Keratinocyte (primary cell): ENCODE measurements at regions not wholly inside any gene's neighbourhood (a gene's known extent, or its start where the extent isn't known, plus 50 kb on each side); places are given as distances from the start of the nearest gene placed in this dataset.

Experiments
- DNase-seq: peaks from one replicate; pipeline ENCODE4 v3.0.0-alpha.2; 2011; ENCODE audit warnings: low read depth, missing footprints, low spot score
- FAIRE-seq: peaks from 2 replicates; lab custom pipeline; 2011; peaks lifted over from hg19 to GRCh38; lab: Jason Lieb, UNC
- H2AFZ ChIP-seq: 2 replicates; pipeline ENCODE4 v1.6.0; 2012; ENCODE audit warnings: low read length, control low read depth, inconsistent platforms; ENCODE audit not compliant: control insufficient read depth
- H3K27ac ChIP-seq: 2 replicates; pipeline ENCODE4 v1.5.1; 2011; ENCODE audit warnings: low read length; ENCODE audit not compliant: control insufficient read depth, insufficient read depth
- H3K27me3 ChIP-seq: 3 replicates; pipeline ENCODE4 v1.6.0; 2011; ENCODE audit warnings: low read length; ENCODE audit not compliant: control insufficient read depth, insufficient read depth; ENCODE audit errors: extremely low read depth
- H3K36me3 ChIP-seq, 2 experiments: 2 replicates in 1 of 2; 3 replicates in 1 of 2; pipeline ENCODE4 v1.5.1; 2011; ENCODE audit warnings: low read length in 2 of 2, mild to moderate bottlenecking in 1 of 2; ENCODE audit not compliant: control insufficient read depth in 2 of 2, insufficient read depth in 2 of 2; ENCODE audit errors: extremely low read depth in 1 of 2
- H3K4me1 ChIP-seq: 3 replicates; pipeline ENCODE4 v1.5.1; 2011; ENCODE audit warnings: low read length; ENCODE audit not compliant: control insufficient read depth, insufficient read depth; ENCODE audit errors: extremely low read depth
- H3K4me2 ChIP-seq: 3 replicates; pipeline ENCODE4 v1.6.0; 2011; ENCODE audit warnings: low read depth, low read length; ENCODE audit not compliant: control insufficient read depth, insufficient read depth; ENCODE audit errors: extremely low read depth
- H3K4me3 ChIP-seq, 3 experiments: fragments of 200-600 bp in 1 of 3; sonication (generic) in 1 of 3; 2 replicates in 2 of 3; 3 replicates in 1 of 3; pipeline ENCODE4 v1.5.1; 2011 to 2016; ENCODE audit warnings: low read length in 3 of 3, mild to moderate bottlenecking in 3 of 3, control low read depth in 2 of 3, inconsistent platforms in 1 of 3, low read depth in 1 of 3, mixed read lengths in 1 of 3, mixed run types in 1 of 3, moderate library complexity in 1 of 3; ENCODE audit not compliant: control insufficient read depth in 2 of 3, insufficient read depth in 2 of 3; ENCODE audit errors: extremely low read depth in 1 of 3
- H3K79me2 ChIP-seq: 2 replicates; pipeline ENCODE4 v1.6.0; 2012; ENCODE audit warnings: low read length; ENCODE audit not compliant: control insufficient read depth, insufficient read depth
- H3K9ac ChIP-seq: 3 replicates; pipeline ENCODE4 v1.6.0; 2011; ENCODE audit warnings: low read length; ENCODE audit not compliant: control insufficient read depth, insufficient read depth; ENCODE audit errors: extremely low read depth
- H3K9me1 ChIP-seq: 3 replicates; pipeline ENCODE4 v1.6.0; 2011; ENCODE audit warnings: low read length; ENCODE audit not compliant: control insufficient read depth, insufficient read depth; ENCODE audit errors: extremely low read depth
- H3K9me3 ChIP-seq: 2 replicates; pipeline ENCODE4 v1.5.1; 2012; ENCODE audit warnings: low read depth, low read length; ENCODE audit not compliant: control insufficient read depth
- H4K20me1 ChIP-seq: 3 replicates; pipeline ENCODE4 v1.6.0; 2011; ENCODE audit warnings: low read length; ENCODE audit not compliant: control insufficient read depth, insufficient read depth; ENCODE audit errors: extremely low read depth
- CTCF ChIP-seq, 3 experiments: IDR thresholded peaks in 1 of 3; conservative IDR thresholded peaks in 1 of 3; optimal IDR thresholded peaks in 1 of 3; 2 replicates in 2 of 3; 3 replicates in 1 of 3; pipeline versions ENCODE3 to v1.5.1; 2011; ENCODE audit warnings: low read length in 3 of 3, mild to moderate bottlenecking in 3 of 3, moderate library complexity in 2 of 3, control low read depth in 1 of 3, inconsistent platforms in 1 of 3; ENCODE audit not compliant: insufficient read depth in 2 of 3; ENCODE audit errors: extremely low read depth in 1 of 3
- EZH2 ChIP-seq: IDR thresholded peaks from one replicate; pipeline ENCODE4 v1.6.1; 2012; ENCODE audit warnings: inconsistent platforms, mild to moderate bottlenecking, low read length, moderate library complexity
- dilution Hi-C: fragments of 300-500 bp; cut with MboI; formaldehyde crosslinking; loops from one replicate; pipeline ENCODE4 v1.7.0; 2020; ENCODE audit warnings: low sequenced_read_pairs; ENCODE audit not compliant: extremely low pct_ligation_motif_present

GRCh38 chr13:78993792-78994191 lies 334.8 kb upstream of the OBI1 start:
- no peak overlapping the region for H3K27ac ChIP-seq
- no peaks in the 10 kb centered on the region for H3K36me3 ChIP-seq
- H3K4me2 ChIP-seq = no peak overlapping the region
- no peak for DNase-seq
- no peak overlapping the region for H3K9ac ChIP-seq
- TF ChIP-seq EZH2 = no peak
- TF ChIP-seq CTCF (optimal IDR thresholded peaks at IDR 0.05 in 1 of 3, IDR thresholded peaks at IDR 0.05 in 1 of 3, conservative IDR thresholded peaks at IDR 0.05 in 1 of 3; ENCODE audit: extremely low read depth in 1 of 3, insufficient read depth in 2 of 3, low read length in 3 of 3) = no peak
- FAIRE-seq = no peak
- H3K9me3 ChIP-seq = no peaks in the 10 kb centered on the region
- no peaks in the 10 kb centered on the region for H3K9me1 ChIP-seq
- dilution Hi-C loops = no loop called here
- H3K79me2 ChIP-seq = no peaks in the 10 kb centered on the region
- H3K4me1 ChIP-seq = no peaks in the 10 kb centered on the region
- no peaks in the 10 kb centered on the region for H3K27me3 ChIP-seq
- no peaks in the 10 kb centered on the region for H4K20me1 ChIP-seq
- no peak overlapping the region for H2AFZ ChIP-seq
- H3K4me3 ChIP-seq = no peak overlapping the region

GRCh38 chr13:78981913-78982312 lies 323.0 kb upstream of the OBI1 start:
- Histone ChIP-seq H3K9me1 (no peaks in the 10 kb centered on the region), H3K79me2 (no peaks in the 10 kb centered on the region), H3K4me3 (no peak overlapping the region), H3K9ac (no peak overlapping the region), H4K20me1 (no peaks in the 10 kb centered on the region), H3K36me3 (no peaks in the 10 kb centered on the region), H2AFZ (no peak overlapping the region), H3K27me3 (peaks cover 3% of the 10 kb centered on the region), H3K4me1 (no peaks in the 10 kb centered on the region), H3K9me3 (no peaks in the 10 kb centered on the region), H3K4me2 (no peak overlapping the region), H3K27ac (no peak overlapping the region)
- FAIRE-seq (no peak), DNase-seq (no peak)
- TF ChIP-seq CTCF (optimal IDR thresholded peaks at IDR 0.05 in 1 of 3, IDR thresholded peaks at IDR 0.05 in 1 of 3, conservative IDR thresholded peaks at IDR 0.05 in 1 of 3; ENCODE audit: extremely low read depth in 1 of 3, insufficient read depth in 2 of 3, low read length in 3 of 3) = no peak
- no peak for TF ChIP-seq EZH2
- dilution Hi-C loops = no loop called here
